Ovary (tissue), 3 donors: ENCODE measurements at regions not wholly inside any gene's neighbourhood (a gene's known extent, or its start where the extent isn't known, plus 50 kb on each side); places are given as distances from the start of the nearest gene placed in this dataset.

Experiments used
- CTCF ChIP-seq, 3 donors: fragments of 450-650 bp in 2 of 3; fragments of 200-600 bp in 1 of 3; IDR thresholded peaks; one replicate each; pipeline versions ENCODE4 v1.5.1 to v1.8.0; 2016 to 2022; ENCODE audit warnings: antibody characterized with exemption in 3 of 3, mild to moderate bottlenecking in 1 of 3
- EP300 ChIP-seq: sonication (generic); formaldehyde crosslinking; IDR thresholded peaks from one replicate; pipeline ENCODE4 v1.6.1; 2017; ENCODE audit warnings: antibody characterized with exemption
- donor health status: DM: no; HTN: no; CAD: no.

DNA sequence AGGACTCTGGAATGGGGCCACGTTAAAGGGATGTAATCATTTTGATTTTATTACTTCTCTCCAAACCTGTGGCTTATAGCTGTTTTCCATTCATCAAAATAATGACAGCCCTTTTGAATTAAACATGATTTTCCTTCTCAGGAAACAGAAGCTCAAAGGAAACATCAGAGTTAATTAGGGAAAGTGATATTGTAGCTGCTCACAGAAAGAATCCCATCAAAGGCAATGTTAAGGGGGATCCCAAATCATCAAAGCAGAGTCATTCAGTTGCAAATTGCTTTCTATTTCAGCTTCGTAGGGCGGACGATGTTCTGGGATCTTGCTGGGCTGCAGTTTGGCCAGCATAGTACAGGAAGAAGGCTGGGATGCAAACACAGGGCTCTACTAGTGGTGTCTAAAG is 563.2 kb downstream of the CCSER2 start:
- no peak for TF ChIP-seq CTCF (IDR thresholded peaks at IDR 0.05)
- no peak for TF ChIP-seq EP300
